LNCAP (cell line): ENCODE measurements at regions not wholly inside any gene's neighbourhood (a gene's known extent, or its start where the extent isn't known, plus 50 kb on each side); places are given as distances from the start of the nearest gene placed in this dataset.

Experiments
- TF ChIP-seq, protein P1 (sequence below): fragments of 450-650 bp; IDR thresholded peaks from 2 replicates; pipeline ENCODE4 v1.5.1; 2017; ENCODE audit warnings: mild to moderate bottlenecking

DNA sequence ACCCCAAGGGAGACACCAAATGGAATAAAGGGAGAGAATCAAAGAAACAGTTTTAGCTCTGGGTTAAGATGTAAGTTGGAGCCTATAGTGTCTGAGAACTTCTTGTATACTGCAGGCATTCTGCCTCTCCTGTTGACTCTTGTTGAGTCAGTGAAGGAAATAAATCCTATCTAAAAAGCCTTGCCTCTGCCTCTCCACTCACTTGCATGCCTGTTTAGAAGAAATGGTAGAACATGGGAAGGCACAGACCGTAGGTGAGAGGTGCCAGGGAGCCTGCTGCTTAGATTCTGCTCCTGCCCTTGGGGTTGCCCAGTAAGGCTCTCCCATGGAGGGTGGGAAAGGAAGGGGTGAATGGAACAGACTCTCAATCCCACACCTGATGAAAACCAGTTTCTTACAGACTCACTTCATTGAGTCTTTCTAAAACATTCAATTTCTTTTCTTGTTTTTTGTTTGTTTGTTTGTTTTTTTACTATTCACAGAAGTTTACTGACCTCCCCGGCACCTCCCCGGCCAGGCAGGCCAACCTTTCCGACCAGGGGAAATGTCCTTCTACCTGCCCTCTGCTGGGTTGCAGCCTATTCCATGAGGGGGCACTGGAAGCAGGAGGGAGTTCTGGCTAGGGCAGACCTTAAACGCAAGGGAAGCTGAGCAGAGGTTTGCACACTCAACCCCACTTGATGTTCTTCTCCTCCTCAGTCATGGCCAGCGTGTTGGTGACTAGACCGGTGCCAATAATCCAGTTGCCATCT is 211.7 kb upstream of the WSB1 start:
- TF ChIP-seq, protein P1, sequence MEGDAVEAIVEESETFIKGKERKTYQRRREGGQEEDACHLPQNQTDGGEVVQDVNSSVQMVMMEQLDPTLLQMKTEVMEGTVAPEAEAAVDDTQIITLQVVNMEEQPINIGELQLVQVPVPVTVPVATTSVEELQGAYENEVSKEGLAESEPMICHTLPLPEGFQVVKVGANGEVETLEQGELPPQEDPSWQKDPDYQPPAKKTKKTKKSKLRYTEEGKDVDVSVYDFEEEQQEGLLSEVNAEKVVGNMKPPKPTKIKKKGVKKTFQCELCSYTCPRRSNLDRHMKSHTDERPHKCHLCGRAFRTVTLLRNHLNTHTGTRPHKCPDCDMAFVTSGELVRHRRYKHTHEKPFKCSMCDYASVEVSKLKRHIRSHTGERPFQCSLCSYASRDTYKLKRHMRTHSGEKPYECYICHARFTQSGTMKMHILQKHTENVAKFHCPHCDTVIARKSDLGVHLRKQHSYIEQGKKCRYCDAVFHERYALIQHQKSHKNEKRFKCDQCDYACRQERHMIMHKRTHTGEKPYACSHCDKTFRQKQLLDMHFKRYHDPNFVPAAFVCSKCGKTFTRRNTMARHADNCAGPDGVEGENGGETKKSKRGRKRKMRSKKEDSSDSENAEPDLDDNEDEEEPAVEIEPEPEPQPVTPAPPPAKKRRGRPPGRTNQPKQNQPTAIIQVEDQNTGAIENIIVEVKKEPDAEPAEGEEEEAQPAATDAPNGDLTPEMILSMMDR = no peak

DNA sequence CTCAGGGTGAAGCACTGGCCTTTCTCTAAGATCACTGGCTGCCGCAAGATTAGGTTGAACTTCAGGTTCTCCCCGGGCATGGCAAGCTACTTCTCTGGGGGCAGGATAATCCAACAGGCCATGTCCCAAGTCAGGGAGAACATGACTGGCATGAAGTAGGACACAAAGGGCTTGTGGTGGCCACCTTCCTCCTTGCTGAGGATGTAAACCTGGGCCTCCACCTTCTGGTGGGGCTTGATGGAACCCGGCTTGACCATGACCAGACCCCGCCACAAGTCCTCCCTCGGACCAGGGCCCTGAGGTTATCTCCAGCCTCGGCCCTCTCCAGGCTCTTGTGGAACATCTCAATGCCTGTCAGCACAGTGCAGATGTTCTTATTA is 211.1 kb upstream of the WSB1 start:
- TF ChIP-seq, protein P1 = no peak

DNA sequence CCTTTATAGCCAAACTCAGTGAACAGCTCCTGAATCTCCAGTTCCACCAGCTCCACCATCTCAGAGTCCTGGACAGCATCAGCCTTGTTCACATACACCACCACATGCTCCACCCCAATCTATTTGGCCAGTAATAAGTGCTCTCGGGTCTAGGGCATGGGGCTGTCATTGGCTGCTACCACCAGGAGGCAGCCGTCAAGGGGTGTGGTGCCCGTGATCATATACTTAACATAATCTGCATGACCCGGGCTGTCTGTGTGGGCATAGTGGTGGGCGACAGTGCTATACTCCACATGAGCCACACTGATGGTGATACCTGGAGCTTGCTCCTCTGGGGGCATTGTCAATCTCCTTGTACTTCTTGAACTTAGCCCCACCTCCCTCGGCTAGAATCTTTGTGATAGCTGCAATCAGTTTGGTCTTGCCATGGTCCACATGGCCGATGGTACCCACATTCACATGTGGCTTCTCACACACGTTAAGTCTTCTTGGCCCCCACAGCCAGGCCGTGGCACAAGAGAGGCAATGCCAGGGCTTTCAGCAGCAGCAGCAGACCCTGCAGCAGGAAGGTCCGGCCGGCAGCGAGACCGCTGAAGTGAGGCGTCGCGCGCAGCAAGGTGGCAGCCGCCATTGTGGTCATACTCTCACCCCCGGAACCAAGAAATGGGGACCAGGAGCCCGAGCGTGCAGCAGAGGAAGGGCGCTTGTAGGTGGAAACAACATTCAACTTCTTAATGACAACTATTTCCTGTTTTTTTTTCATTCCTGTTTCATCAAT is 210.3 kb upstream of the WSB1 start:
- TF ChIP-seq, protein P1 = no peak

DNA sequence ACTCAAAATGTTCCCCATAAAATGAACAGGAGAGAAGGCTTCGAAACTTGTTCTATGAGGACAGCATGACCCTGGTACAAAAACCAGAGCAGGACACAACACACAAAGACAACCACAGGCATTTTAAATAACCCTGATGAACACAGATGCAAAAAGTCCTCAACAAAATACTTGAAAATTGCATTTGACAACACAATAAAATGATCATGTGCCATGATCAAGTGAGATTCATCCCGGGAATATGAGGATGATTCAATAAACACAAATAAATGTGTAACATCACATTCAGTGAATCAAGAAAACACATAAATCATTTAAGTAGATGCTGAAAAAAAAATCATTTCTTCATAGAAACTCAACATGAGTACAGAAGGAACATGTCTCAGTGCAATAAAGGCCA is 208.4 kb upstream of the WSB1 start:
- TF ChIP-seq, protein P1 = no peak

DNA sequence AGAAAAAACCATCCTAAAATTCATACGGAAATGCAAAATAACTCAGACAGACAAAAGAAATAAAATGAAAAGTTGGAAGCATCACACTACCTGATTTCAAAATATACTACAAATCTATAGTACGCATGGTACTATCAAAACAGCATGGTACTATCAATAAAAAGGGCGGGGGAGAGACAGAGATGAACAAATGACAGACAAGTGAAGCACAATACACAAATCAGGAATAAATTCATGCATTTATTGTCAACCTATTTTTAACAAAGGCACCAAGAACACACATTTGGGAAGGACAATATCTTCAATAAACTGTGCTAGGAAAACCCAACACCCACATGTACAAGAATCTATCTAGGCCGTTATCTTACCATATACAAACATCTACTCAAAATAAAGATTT is 207.4 kb upstream of the WSB1 start:
- TF ChIP-seq, protein P1 = no peak

DNA sequence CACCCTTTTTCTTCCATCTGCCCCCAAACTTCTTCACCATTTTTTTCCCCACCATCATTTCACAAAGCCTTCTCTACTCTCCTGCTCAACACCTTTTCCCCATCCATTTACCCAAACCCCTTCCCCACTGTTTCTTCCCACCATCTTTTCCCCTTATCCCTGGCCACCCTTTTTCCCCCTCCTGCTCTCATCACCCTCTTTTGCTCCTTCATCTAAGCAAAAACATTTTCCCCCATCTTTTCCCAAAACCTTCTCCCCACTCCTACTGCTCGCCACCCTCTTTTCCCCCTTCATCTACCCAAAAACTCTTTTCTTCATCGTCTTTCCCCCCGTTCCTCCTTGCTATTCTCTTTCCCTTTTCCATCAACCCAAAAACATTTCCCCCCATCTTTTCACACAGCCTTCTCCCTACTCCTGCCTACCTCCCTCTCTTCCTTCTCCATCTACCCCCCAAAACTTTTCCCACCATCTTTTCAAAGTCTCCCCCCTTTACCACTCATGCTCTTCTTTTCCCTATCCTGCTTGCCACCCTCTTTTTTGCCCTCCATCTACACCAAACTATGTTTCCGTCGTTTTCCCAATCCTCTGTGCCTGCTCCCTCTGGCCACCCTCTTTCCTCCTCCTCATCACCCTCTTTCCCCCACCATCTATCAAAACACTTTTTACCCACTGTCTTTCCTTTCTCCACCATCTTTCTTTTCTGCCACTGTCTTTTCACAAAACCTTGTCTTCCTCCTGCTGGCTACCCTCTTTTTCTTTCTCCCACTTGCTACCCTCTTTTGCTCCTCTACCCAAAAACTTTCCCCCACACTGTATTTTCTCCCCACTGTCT is 205.8 kb upstream of the WSB1 start:
- TF ChIP-seq, protein P1 = no peak

DNA sequence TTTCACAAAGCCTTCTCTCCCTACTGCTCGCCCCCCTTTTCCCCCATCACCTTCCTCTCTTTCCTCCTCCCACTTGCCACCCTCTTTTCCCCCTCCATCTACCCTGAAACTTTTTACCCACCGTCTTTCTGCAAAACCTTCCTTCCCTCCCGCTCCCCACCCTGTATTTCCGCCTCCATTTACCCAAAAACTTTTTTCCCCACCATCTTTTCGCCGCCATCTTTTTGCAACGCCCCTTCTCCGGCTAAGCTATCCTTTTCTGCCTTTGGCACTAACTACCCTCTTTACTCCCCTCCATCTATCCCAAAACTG is 205.2 kb upstream of the WSB1 start:
- TF ChIP-seq, protein P1 = no peak
